22Rv1 (cell line): ENCODE measurements at regions not wholly inside any gene's neighbourhood (a gene's known extent, or its start where the extent isn't known, plus 50 kb on each side); places are given as distances from the start of the nearest gene placed in this dataset.

Source experiments
- H3K27ac ChIP-seq: fragments of 450-650 bp; 2 replicates; pipeline ENCODE4 v1.5.1; 2017
- CTCF ChIP-seq: fragments of 450-650 bp; IDR thresholded peaks from 2 replicates; pipeline ENCODE4 v1.5.1; 2017; ENCODE audit warnings: mild to moderate bottlenecking
- ZFX ChIP-seq: fragments of 450-650 bp; IDR thresholded peaks from 2 replicates; pipeline ENCODE4 v1.6.1; 2017; ENCODE audit warnings: antibody characterized with exemption, borderline replicate concordance

- no peak overlapping the region for H3K27ac ChIP-seq
- TF ChIP-seq CTCF, result no peak
- no peak for TF ChIP-seq ZFX
Measured at GRCh38 chr2:234650911-234651310, 154.0 kb upstream of the ARL4C start.

GRCh38 chr2:234649951-234650350 lies 153.1 kb upstream of the ARL4C start:
- no peak overlapping the region for H3K27ac ChIP-seq
- TF ChIP-seq ZFX, result no peak
- no peak for TF ChIP-seq CTCF

GRCh38 chr2:234643407-234643806 lies 146.5 kb upstream of the ARL4C start:
- no peak for TF ChIP-seq ZFX
- TF ChIP-seq CTCF, result no peak
- no peak overlapping the region for H3K27ac ChIP-seq

GRCh38 chr2:234641086-234641485 lies 144.2 kb upstream of the ARL4C start:
- TF ChIP-seq CTCF, result no peak
- TF ChIP-seq ZFX, result no peak

GRCh38 chr2:234640657-234641056 lies 143.8 kb upstream of the ARL4C start:
- no peak overlapping the region for H3K27ac ChIP-seq

More at GRCh38 chr2:234641086-234641485, 144.2 kb upstream of the ARL4C start:
- no peak overlapping the region for H3K27ac ChIP-seq

GRCh38 chr2:234638966-234639365 lies 142.1 kb upstream of the ARL4C start:
- TF ChIP-seq CTCF, result no peak
- no peak overlapping the region for H3K27ac ChIP-seq

More at GRCh38 chr2:234640657-234641056, 143.8 kb upstream of the ARL4C start:
- TF ChIP-seq ZFX (no peak), CTCF (no peak)

- TF ChIP-seq ZFX, result no peak
- TF ChIP-seq CTCF, result 0 out of 2 replicates have a peak, but pooled peaks have one; percentile 4
- no peak overlapping the region; the same call in 1 of the 2 replicates for H3K27ac ChIP-seq
Measured at GRCh38 chr2:234635284-234635683, 138.4 kb upstream of the ARL4C start.
